Central memory CD4-positive, alpha-beta T cell (primary cell): ENCODE measurements at regions not wholly inside any gene's neighbourhood (a gene's known extent, or its start where the extent isn't known, plus 50 kb on each side); places are given as distances from the start of the nearest gene placed in this dataset.
A peak's percentile ranks its signal among the peaks of the same experiment; 100 is the strongest.

Experiments used
- DNase-seq: peaks from one replicate; pipeline ENCODE4 v3.0.0; 2022

GRCh38 chr1:58914925-58915324 is 131.1 kb upstream of the JUN start:
- DNase-seq: no peak

DNA sequence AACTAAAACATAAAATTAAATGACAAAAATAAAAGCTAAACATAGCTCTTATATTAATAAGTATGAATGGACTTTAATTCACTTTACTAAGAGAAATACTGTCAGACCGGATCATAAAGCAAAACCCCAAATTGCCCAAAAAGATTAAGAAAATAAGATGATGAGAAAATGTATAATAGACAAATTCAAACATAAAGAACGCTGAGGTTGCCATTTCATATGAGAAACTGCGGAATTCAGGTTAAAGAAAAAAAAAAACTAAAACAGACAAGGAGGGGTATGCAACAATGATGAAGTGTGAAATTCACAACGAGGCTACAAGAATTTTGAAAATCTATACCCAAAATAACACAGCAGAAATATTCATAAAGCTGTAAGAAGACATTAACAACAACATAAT is 133.6 kb upstream of the JUN start:
- no peak for DNase-seq

GRCh38 chr1:58919226-58919958 is 135.5 kb upstream of the JUN start:
- DNase-seq: no peak

GRCh38 chr1:58919959-58920321 is 136.1 kb upstream of the JUN start:
- no peak for DNase-seq

GRCh38 chr1:58921342-58921741 is 137.5 kb upstream of the JUN start:
- DNase-seq: no peak

GRCh38 chr1:58921751-58922150 is 137.9 kb upstream of the JUN start:
- DNase-seq: no peak

GRCh38 chr1:58922302-58923089 is 138.6 kb upstream of the JUN start:
- peak; percentile 58 for DNase-seq

- DNase-seq: no peak
These were observed 139.2 kb upstream of the JUN start for GRCh38 chr1:58923090-58923470.

- no peak for DNase-seq
These were observed 140.2 kb upstream of the JUN start for GRCh38 chr1:58924016-58924565.

DNA sequence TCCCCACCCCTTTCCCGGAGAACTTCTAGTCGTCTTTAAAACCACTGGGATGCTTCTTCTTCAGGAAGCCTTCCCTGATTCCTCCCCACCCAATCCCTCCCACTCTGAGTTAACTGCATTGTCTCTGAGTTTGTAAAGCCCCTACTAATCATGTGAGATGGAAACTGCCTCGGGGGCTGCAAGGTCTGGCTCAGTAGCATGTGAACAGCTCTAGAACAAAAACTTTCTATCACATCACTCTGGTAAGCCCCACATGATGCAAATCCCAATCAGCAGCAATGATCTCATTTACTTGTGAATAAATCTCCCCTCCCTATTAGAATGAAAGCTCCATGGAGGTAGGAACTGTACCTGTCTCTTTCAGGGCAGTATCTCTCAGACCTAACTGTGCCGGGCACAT is 141.0 kb upstream of the JUN start:
- no peak for DNase-seq

GRCh38 chr1:58925247-58925646 is 141.4 kb upstream of the JUN start:
- DNase-seq: no peak

- no peak for DNase-seq
These were observed 142.3 kb upstream of the JUN start for GRCh38 chr1:58926152-58926551.

DNA sequence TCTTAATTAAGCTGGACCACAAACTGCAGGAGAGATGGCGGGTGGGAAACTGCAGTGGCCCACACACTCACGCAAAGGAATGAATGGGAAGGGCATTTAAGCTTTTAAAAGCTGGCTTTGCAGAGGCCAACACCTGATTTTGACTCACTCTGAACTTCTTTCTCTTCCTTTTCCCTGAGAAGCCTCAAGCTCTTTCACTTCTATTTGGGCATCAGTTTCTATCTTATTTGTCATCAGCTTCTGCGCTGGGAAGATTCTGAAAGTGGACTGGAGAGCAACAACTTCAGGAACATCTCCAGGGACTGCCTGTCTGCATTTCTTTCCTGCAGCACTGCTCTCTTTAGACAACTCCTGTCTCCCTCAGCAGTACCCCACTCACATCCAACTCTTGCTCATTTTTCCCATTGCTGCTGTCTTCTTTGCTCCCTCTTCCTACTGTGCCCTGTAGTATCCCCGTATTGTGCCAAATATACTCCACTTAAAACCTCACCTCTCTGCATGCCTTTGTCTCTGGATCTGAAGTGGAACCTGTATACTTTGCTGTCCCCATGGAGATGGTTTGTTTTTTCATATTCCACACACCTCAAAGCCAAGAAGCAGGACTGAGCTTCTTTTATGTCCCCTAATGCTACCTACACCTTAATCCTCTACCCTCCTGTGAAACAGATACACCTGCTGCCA is 143.3 kb upstream of the JUN start:
- no peak for DNase-seq

GRCh38 chr1:58927722-58928085 is 143.9 kb upstream of the JUN start:
- DNase-seq: no peak

- DNase-seq: no peak
These were observed 144.7 kb upstream of the JUN start for GRCh38 chr1:58928514-58928913.

DNA sequence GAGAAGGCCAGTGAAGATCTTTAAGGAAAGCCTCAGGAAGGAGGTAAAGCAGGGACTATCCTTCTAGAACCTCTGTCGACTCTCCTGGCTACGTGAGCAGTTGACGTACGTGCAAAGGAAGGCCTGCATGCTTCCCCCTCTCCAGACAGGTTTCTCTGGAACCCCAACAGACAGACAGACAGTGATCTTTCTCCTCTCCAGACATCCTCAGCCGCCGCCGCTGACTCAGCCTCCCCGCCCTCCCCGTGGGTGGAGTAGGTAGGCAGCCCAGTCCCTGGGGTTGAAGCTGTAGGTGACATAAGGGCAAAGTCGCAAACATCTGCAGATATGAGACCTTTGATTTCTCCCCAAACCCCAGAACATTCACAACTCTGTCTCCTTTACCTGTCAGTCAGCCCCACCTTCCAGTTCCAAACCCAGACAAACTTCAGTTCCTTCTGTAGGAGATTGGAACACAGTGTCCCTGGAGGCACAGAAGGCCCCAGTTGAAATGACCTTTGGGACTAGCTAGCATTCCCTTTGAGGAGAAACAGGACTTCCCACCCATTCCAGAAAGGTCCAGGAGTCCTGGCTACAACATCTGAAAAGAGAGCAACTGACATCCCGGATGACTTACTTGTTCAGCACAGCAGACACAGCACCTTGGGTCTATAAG is 146.0 kb upstream of the JUN start:
- DNase-seq: peak; percentile 61

- DNase-seq: no peak
These were observed 147.2 kb upstream of the JUN start for GRCh38 chr1:58931024-58931423.

DNA sequence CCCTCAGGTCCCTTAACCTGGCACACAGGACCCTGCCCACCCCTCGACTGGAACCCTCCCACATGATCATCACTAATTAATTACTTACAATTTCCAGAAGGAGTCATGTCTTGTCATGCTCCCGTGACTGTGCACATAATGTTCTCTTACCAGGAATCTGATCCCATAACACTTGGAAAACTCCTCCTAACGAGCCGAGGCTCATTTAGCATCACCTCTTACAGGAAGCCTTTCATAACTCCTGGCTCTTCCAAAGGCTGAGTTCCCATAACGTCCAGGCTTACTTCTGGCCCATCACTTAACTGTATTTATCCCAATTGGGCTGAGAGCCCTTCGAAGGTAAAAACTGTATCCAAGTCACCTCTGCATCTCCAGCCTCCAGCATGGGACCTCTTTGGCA is 147.9 kb upstream of the JUN start:
- no peak for DNase-seq

DNA sequence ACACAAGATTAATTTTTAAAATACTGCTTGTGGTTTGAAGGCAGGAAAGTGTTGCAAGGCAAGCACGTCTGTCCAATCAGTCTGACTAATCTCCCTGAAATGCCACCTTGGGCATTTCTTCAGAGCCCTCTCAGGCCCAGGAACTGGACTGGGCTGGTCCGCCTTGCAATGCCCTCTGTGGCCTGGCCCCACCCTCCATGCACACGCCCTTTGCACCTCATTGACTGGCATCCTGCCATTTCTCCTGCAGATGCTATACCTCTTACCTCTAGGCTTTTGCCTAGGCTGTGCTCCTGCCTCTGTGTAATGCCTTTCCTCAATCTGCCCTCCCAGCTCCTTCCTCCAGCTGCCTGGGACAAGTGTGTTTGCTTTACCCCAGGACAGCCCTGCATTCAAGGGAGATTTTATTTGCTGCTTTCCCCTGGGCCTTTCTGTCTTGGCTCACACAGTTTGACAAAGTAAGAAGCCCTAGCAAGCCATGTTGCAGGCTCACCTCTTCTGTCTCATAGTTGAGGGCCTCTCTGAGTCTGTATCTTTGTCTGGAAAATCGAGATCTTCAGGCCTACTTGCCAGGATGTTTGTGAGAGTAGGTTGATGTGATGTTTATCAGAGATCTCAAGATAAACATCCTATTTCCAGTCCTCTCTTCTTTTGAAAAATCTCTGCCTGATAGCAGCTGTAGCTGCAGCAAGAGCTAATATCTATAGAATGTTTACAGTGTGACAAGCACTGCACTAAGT is 149.2 kb upstream of the JUN start:
- DNase-seq: no peak

GRCh38 chr1:58933599-58933926 is 149.7 kb upstream of the JUN start:
- DNase-seq: no peak

DNA sequence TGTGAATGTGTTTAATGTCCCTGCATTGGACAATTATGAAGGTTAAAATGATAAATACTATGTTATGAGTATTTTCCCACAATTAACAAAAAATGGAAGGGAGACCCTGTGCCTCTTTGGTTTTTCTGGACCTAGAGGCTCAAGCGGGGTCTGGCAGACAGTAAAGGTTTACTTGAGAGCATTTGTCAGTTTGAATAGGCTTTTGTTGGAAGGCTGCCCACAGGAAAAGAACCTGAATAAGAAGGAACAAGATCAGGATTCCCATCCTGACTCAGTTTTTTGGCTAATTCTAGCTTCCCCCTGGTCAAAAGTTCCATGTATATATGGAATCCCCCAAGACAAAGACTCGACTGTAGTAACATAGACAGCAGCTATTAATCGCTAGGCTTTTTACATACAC is 150.9 kb upstream of the JUN start:
- no peak for DNase-seq

DNA sequence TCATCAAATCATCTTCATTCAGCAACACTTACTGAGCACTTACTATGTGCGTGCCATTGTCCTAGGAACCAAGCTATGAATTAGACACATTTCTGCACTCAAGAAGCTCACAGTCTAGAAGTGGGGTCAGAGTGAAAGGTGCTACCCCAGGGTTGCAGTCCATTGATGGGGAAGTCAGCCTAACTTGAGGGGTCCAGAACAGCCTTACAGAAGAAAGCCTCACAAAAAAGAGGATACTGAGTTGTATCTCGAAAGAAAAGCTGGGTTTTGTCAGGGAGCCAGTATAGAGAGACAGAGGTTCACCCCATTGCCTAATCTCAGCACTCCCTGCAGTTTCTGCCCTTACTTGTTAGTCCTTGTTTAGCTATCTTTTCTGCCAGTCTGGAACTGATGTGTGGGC is 153.1 kb upstream of the JUN start:
- DNase-seq: no peak

DNA sequence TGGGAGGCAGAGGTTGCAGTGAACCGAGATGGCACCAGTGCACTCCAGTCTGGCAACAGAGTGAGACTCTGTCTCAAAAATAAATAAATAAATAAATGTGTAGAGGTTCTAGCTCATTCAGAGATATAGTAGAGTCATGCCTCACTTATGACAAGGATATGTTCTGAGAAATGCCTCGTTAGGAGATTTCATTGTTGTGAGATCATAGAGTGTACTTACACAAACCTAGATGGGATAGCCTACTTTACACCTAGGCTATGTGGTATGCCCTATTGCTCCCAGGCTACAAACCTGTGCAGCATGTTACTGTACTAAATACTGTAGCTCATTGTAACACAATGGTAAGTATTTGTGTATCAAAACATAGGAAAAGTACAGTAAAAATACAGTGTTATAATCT is 155.3 kb upstream of the JUN start:
- no peak for DNase-seq
